ENCODE measurements at regions not wholly inside any gene's neighbourhood (a gene's known extent, or its start where the extent isn't known, plus 50 kb on each side); places are given as distances from the start of the nearest gene placed in this dataset.
A peak's percentile ranks its signal among the peaks of the same experiment; 100 is the strongest.

DNA sequence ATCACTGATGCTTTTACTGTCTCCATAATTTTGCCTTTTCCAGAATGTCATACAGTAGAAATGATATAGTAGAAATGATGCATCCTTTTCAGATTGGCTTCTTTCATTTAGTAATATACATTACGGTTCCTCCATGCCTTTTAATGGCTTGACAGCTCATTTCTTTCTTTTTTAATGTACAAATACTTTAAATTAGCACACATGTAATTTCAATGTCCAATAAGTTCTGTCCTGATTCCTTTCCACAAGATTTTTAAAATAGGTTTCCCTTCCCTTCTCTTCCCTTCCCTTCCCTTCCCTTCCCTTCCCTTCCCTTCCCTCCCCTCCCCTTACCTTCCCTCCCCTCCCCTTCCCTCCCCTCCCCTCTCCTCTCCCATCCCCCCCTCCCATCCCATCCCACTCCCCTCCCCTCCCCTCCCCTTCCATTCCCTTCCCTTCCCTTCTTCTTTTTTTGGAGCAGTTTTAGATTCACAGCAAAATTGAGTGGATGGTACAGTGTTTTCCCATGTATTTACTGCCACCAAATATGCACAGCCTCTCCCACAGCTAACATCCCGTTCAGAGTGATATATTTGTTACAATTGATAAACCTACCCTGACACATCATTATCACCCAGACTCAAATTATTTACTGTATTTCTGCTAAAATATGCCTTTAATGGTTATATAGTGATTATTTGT lies 398.8 kb downstream of the RNF144B start:
- no peak for DNase-seq

GRCh38 chr6:18792866-18793265 lies 405.7 kb downstream of the RNF144B start:
- DNase-seq, result no peak

GRCh38 chr6:18795726-18796125 lies 408.6 kb downstream of the RNF144B start:
- DNase-seq, result no peak

GRCh38 chr6:18820725-18821124 lies 433.6 kb downstream of the RNF144B start:
- no peak for DNase-seq

DNA sequence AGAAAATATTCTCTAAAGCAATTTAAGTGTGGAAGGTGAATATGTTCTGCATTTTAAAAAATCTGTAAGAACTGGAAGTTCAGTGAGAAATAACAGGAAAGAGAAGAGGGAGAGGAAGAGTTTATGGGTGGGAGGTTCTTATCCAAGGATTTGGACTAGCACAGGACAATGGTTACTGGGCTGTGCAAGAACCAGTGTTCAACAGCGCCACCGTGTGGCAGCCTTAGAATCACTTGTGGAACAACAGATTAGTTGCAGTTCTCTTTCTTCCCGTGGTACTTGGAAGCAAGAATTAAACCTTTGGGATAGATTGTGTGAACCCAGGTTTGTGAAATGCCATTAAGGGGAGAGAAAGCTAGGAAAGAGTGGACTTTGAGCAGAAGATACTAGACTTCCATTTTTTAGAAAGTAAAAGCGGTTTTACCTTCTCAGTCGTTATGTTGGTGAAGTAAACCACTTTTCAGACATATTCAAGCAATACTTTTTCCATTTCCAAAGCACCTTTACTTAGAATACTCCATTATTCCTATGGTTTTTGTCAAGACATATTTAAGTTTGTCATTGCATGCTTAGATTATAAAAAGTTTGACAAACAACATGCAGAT lies 436.7 kb downstream of the RNF144B start:
- DNase-seq, result peak in 1 of 5 donors; percentile 1

DNA sequence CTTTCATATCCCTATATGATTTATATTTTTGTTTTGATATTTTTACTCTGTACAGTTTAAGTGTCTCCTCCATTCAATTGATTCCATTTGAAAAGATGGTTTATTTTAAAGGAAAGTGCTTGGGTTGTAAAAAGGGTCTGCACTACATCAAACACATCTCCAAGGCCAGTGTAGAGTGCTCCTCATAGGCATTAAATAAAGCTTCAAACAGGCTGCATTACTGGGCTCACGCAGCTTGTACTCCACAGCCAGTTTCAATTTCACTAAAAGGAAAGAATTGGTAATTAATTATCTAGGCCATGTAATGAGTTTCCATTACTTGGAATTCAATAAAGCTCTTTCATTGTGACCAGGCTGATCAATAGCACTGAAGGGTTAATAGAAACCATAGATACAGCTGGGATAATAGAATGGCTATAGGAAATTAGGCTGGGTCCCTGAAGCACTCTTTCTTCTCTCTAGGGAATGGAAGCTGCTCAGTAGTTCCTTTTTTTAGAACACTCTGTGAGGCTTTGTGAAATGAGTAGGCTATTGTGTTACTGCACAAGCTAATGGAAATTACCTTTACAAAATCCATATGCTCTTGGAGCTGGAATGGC lies 442.2 kb downstream of the RNF144B start:
- no peak for DNase-seq

- no peak for DNase-seq
Observed at GRCh38 chr6:18835976-18836375, 448.8 kb downstream of the RNF144B start.

- no peak for DNase-seq
Observed at GRCh38 chr6:18837013-18837412, 449.9 kb downstream of the RNF144B start.

- DNase-seq, result no peak
Observed at GRCh38 chr6:18842534-18842933, 455.4 kb downstream of the RNF144B start.

DNA sequence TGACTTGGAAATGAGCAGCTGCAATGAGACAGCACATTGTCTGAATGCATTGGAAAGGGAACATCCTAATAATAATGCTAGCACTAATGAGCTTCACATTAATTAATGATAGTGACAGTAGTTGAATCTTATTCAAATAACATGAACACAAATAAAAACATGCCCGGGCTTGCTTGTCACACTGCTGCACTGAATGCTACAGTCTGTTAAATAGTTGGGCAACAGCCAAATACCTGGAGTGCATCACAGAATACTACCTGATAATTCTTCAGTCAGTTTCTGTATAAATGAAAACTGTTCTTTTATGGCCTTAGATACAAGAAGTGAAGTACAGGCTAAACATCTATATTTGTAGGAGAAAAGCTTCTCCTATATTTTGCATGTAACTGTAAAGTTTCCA lies 458.7 kb downstream of the RNF144B start:
- no peak for DNase-seq

- no peak for DNase-seq
Observed at GRCh38 chr6:18846327-18846726, 459.2 kb downstream of the RNF144B start.

DNA sequence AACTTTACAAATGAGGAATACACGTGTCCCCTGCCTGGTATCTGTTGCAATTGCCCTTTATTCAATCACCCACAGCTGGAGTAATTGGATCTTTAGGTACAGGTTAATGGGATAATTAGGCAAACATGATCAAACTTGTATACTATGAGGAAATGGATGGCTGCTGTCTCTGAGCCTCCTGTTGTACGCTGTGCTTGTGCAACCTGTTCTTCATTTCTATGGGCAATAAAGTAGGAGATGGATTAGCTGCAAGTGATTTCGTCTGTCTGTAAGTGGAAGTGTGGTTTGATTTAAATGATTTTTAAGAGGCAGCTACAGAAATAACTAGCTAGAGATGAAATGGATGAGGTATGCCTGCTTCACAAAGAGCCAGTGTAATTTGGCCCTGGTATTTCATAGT lies 474.1 kb downstream of the RNF144B start:
- DNase-seq, result no peak

DNA sequence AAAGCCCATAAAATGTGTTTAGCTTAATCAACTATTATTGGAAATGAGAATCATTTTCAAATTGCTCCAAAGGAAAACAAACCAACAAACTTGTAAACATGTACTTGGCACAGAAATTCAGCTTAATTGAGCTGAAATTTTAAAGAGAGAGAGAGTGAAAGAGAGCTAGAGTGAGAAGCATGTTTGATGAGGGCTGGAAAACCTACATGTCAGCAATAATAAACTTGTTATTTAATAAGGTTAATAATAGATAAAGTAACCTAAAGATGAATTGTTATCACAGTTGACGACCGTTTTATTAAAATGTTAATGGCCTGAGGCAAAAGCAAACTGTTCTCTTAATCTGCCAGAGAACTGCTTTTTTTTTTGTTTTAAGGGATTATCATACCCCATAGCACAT lies 496.1 kb downstream of the RNF144B start:
- DNase-seq, result no peak

GRCh38 chr6:18883851-18884250 lies 496.7 kb downstream of the RNF144B start:
- DNase-seq, result no peak

- no peak for DNase-seq
Observed at GRCh38 chr6:18893540-18894269, 506.6 kb downstream of the RNF144B start.

GRCh38 chr6:18897350-18897749 lies 510.2 kb downstream of the RNF144B start:
- DNase-seq, result no peak

DNA sequence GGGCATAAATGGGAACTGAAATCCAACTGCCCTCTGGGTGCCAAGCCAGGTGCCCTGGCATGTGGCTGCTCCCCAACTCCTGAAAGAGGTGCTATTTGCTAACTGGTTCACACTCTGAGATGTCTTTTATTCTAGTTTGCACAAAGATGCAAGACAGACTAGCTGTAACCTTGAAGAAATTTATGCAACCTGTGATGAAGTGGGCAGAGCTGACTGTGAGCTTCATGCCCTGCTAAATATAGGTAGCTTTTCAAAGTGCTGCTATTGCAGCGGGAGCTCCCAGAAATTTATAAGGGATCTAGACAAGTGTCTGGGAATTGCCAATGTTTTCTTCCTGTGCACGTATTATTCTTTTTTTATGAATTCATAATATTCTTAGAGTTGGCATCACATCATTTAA lies 517.5 kb downstream of the RNF144B start:
- no peak for DNase-seq

DNA sequence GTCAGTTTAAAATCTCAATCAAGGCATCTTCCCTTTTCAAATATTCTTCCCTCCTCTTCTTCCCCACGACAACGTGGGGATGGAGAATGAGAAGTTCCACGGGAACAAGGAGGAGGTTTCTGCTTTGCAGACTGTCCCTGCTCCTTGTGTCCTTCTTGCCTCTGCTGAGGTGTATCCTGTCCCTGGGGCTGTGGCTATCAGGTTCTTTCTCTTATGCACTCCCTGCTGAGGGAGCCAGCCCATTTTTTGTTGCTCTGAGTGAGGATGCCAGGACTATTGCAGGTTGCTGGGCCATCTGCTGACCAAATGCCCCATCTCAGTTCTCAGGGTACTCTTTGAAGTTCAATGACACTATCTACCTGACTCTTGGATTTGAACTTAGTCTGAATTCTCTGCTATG lies 533.6 kb downstream of the RNF144B start:
- DNase-seq, result no peak

DNA sequence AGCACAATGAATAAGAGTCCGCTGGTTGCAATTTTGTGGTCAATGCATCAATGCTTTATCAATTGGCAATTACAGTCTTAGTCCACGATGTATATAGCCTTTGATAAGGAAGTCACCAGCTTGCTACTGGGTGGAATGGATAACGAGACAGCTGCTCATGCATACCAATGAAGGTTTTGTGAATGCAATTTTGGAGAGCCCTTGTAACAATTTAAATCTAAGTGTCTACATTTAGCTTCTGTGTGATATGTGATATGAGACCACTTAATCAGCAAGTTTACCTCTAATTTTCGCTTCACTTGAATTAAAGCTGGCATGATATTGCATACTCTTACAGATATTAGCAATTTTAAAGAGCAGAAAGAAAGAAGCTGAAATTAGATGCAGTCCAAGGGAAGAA lies 543.9 kb downstream of the RNF144B start:
- DNase-seq, result no peak

GRCh38 chr6:18958146-18958545 lies 571.0 kb downstream of the RNF144B start:
- no peak for DNase-seq

DNA sequence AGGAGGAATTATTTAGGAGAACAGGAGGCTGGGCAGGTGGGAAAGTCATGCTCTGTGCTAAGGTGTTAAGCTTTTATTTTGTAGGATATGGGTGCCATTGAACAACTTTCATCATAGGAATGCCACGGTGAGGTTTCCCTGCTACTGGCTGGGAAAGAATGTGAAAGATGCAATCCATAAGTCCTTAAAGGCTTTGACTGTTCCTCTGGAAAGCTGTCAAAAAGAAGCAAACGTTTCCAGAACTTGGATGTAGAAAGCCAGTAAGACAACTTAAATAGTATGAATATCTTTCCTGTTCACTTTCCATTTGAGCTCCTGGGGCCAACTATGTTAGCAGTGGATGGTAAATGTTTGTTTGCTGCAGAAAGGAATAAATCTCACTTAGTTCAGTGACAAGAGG lies 574.4 kb downstream of the RNF144B start:
- no peak for DNase-seq

GRCh38 chr6:18962361-18962905 lies 575.3 kb downstream of the RNF144B start:
- no peak for DNase-seq

DNA sequence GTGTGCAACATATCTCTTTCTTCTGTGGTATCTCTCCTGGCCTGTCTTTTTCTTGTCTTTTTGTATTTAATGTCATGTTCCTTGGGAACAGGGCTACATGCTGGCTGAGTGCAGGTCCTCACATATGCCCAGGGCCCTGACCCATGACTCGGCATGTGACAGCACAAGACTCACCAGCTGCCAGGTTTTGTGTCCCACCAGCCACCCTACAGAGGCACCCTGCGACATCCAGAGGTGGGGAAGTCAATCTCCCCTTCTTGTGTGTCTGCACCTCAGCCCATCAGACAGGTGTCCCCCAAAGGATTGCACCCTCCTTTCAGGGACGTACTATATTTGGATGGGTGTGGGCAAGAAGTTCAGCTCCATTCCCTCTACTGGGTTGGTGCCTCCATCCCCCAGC lies 576.3 kb downstream of the RNF144B start:
- no peak for DNase-seq

DNA sequence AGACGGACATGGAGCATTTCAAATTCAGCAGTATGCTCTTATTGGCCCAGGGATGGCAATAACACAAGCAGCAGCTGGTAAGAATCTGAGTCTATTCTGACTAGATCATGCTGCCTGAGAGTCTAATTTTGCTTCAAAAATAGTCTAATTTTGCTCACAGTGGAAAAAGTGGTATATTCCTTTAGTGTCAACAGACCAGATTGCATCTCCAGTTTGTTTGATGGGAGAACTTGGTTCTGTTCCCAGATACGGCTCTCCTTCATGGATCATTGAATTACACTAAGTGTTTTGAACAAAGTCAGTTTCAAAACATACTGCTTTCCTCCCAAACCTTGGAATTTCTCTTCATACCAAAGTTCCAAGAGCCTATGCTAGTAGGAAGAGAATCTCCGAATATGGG lies 586.1 kb downstream of the RNF144B start:
- no peak for DNase-seq

Data from T-helper 1 cell (primary cell).